ENCODE measurements at regions not wholly inside any gene's neighbourhood (a gene's known extent, or its start where the extent isn't known, plus 50 kb on each side); places are given as distances from the start of the nearest gene placed in this dataset.
A peak's percentile ranks its signal among the peaks of the same experiment; 100 is the strongest.

GRCh38 chr7:72493850-72494661 is 81.9 kb upstream of the CALN1 start:
- ChIA-PET POLR2A (no interaction called here), CTCF (interaction anchor here (0.5 to 4.6 kb wide), 42 partner anchors 8 to 820 kb away, joined by 3 to 30 read pairs (median 4); no protein-coding TSS in a partner anchor)
- Mint-ChIP-seq H3K27me3 (ENCODE audit: insufficient read depth, unreplicated experiment) (no peaks in the 10 kb centered on the region), H3K9me3 (ENCODE audit: unreplicated experiment) (peaks cover 11% of the 10 kb centered on the region), H3K4me3 (ENCODE audit: unreplicated experiment) (no peak overlapping the region), H3K4me1 (ENCODE audit: insufficient read depth, unreplicated experiment) (no peaks in the 10 kb centered on the region), H3K27ac (ENCODE audit: low read depth, unreplicated experiment) (no peak overlapping the region), H3K36me3 (ENCODE audit: insufficient read depth, unreplicated experiment) (no peaks in the 10 kb centered on the region)
- no TSS peak for BruUV-seq (replicated peaks)
- TF ChIP-seq CTCF (IDR thresholded peaks at IDR 0.05; ENCODE audit: unreplicated experiment), result peak; percentile 68
- DNase-seq (ENCODE audit: unreplicated experiment), result peak; percentile 68
- intact Hi-C loops (cut with micrococcal nuclease), result loop anchor here (1.0 to 10.0 kb wide), 3 partner anchors 311 to 1669 kb away; no protein-coding TSS in a partner anchor

- intact Hi-C loops (cut with micrococcal nuclease), result loop anchor here (10.0 kb wide), 1 partner anchor 1668 kb away; no protein-coding TSS in a partner anchor
- CTCF ChIA-PET, result interaction anchor here (0.6 to 4.6 kb wide), 10 partner anchors 12 to 310 kb away, joined by 3 to 30 read pairs (median 4); no protein-coding TSS in a partner anchor
- Mint-ChIP-seq H3K4me3 (ENCODE audit: unreplicated experiment) (no peak overlapping the region), H3K4me1 (ENCODE audit: insufficient read depth, unreplicated experiment) (no peaks in the 10 kb centered on the region), H3K9me3 (ENCODE audit: unreplicated experiment) (peaks cover 1% of the 10 kb centered on the region), H3K27ac (ENCODE audit: low read depth, unreplicated experiment) (no peak overlapping the region), H3K27me3 (ENCODE audit: insufficient read depth, unreplicated experiment) (no peaks in the 10 kb centered on the region), H3K36me3 (ENCODE audit: insufficient read depth, unreplicated experiment) (no peaks in the 10 kb centered on the region)
- BruUV-seq (replicated peaks), result no TSS peak
- TF ChIP-seq CTCF (IDR thresholded peaks at IDR 0.05; ENCODE audit: unreplicated experiment), result no peak
- POLR2A ChIA-PET, result no interaction called here
- no peak for DNase-seq (ENCODE audit: unreplicated experiment)
Measured at GRCh38 chr7:72492461-72493065, 80.4 kb upstream of the CALN1 start.

GRCh38 chr7:72490301-72490700 is 78.2 kb upstream of the CALN1 start:
- ChIA-PET POLR2A (interaction anchor here (0.6 kb wide), 1 partner anchor 213 kb away, joined by 3 read pairs; no protein-coding TSS in a partner anchor), CTCF (no interaction called here)
- no peaks in the 10 kb centered on the region for H3K36me3 Mint-ChIP-seq (ENCODE audit: insufficient read depth, unreplicated experiment)
- no peak for DNase-seq (ENCODE audit: unreplicated experiment)
- no peak overlapping the region for H3K4me3 Mint-ChIP-seq (ENCODE audit: unreplicated experiment)
- no peaks in the 10 kb centered on the region for H3K27me3 Mint-ChIP-seq (ENCODE audit: insufficient read depth, unreplicated experiment)
- intact Hi-C loops (cut with micrococcal nuclease), result loop anchor here (10.0 kb wide), 1 partner anchor 1666 kb away; no protein-coding TSS in a partner anchor
- no TSS peak for BruUV-seq (replicated peaks)
- no peaks in the 10 kb centered on the region for H3K9me3 Mint-ChIP-seq (ENCODE audit: unreplicated experiment)
- no peak for TF ChIP-seq CTCF (IDR thresholded peaks at IDR 0.05; ENCODE audit: unreplicated experiment)
- no peak overlapping the region for H3K27ac Mint-ChIP-seq (ENCODE audit: low read depth, unreplicated experiment)
- H3K4me1 Mint-ChIP-seq (ENCODE audit: insufficient read depth, unreplicated experiment), result no peaks in the 10 kb centered on the region

- no peaks in the 10 kb centered on the region for H3K4me1 Mint-ChIP-seq (ENCODE audit: insufficient read depth, unreplicated experiment)
- intact Hi-C loops (cut with micrococcal nuclease), result no loop called here
- peaks cover 11% of the 10 kb centered on the region for H3K9me3 Mint-ChIP-seq (ENCODE audit: unreplicated experiment)
- DNase-seq (ENCODE audit: unreplicated experiment), result no peak
- H3K27me3 Mint-ChIP-seq (ENCODE audit: insufficient read depth, unreplicated experiment), result no peaks in the 10 kb centered on the region
- CTCF ChIA-PET, result interaction anchor here (1.3 to 2.4 kb wide), 2 partner anchors 12 kb away, joined by 4 to 9 read pairs; no protein-coding TSS in a partner anchor
- BruUV-seq (replicated peaks), result no TSS peak
- H3K36me3 Mint-ChIP-seq (ENCODE audit: insufficient read depth, unreplicated experiment), result no peaks in the 10 kb centered on the region
- POLR2A ChIA-PET, result no interaction called here
- no peak overlapping the region for H3K4me3 Mint-ChIP-seq (ENCODE audit: unreplicated experiment)
- no peak for TF ChIP-seq CTCF (IDR thresholded peaks at IDR 0.05; ENCODE audit: unreplicated experiment)
- H3K27ac Mint-ChIP-seq (ENCODE audit: low read depth, unreplicated experiment), result no peak overlapping the region
Measured at GRCh38 chr7:72481934-72482333, 69.8 kb upstream of the CALN1 start.
